ENCODE measurements at regions not wholly inside any gene's neighbourhood (a gene's known extent, or its start where the extent isn't known, plus 50 kb on each side); places are given as distances from the start of the nearest gene placed in this dataset.

GRCh38 chr4:127149086-127149485 is 483.7 kb upstream of the INTU start:
- DNase-seq (ENCODE audit: low read depth), result no peak
- H3K4me3 ChIP-seq (ENCODE audit: control insufficient read depth, low read depth, low read length), result no peak overlapping the region
- no peak for TF ChIP-seq CTCF (conservative IDR thresholded peaks at IDR 0.05; ENCODE audit: control insufficient read depth, insufficient read depth, low read depth, low read length)

GRCh38 chr4:127151941-127152340 is 480.8 kb upstream of the INTU start:
- no peak for DNase-seq (ENCODE audit: low read depth)
- H3K4me3 ChIP-seq (ENCODE audit: control insufficient read depth, low read depth, low read length), result no peak overlapping the region
- TF ChIP-seq CTCF (conservative IDR thresholded peaks at IDR 0.05; ENCODE audit: control insufficient read depth, insufficient read depth, low read depth, low read length), result no peak

GRCh38 chr4:127155116-127155515 is 477.6 kb upstream of the INTU start:
- DNase-seq (ENCODE audit: low read depth), result peak; percentile 31
- no peak for TF ChIP-seq CTCF (conservative IDR thresholded peaks at IDR 0.05; ENCODE audit: control insufficient read depth, insufficient read depth, low read depth, low read length)
- H3K4me3 ChIP-seq (ENCODE audit: control insufficient read depth, low read depth, low read length), result no peak overlapping the region

GRCh38 chr4:127155555-127155954 is 477.2 kb upstream of the INTU start:
- H3K4me3 ChIP-seq (ENCODE audit: control insufficient read depth, low read depth, low read length), result no peak overlapping the region
- TF ChIP-seq CTCF (conservative IDR thresholded peaks at IDR 0.05; ENCODE audit: control insufficient read depth, insufficient read depth, low read depth, low read length), result no peak

GRCh38 chr4:127162741-127163140 is 470.0 kb upstream of the INTU start:
- TF ChIP-seq CTCF (conservative IDR thresholded peaks at IDR 0.05; ENCODE audit: control insufficient read depth, insufficient read depth, low read depth, low read length), result no peak
- H3K4me3 ChIP-seq (ENCODE audit: control insufficient read depth, low read depth, low read length), result no peak overlapping the region
- DNase-seq (ENCODE audit: low read depth), result peak; percentile 88

More at GRCh38 chr4:127155555-127155954, 477.2 kb upstream of the INTU start:
- no peak for DNase-seq (ENCODE audit: low read depth)

GRCh38 chr4:127165971-127166370 is 466.8 kb upstream of the INTU start:
- DNase-seq (ENCODE audit: low read depth), result peak; percentile 65
- TF ChIP-seq CTCF (conservative IDR thresholded peaks at IDR 0.05; ENCODE audit: control insufficient read depth, insufficient read depth, low read depth, low read length), result no peak
- no peak overlapping the region for H3K4me3 ChIP-seq (ENCODE audit: control insufficient read depth, low read depth, low read length)

- TF ChIP-seq CTCF (conservative IDR thresholded peaks at IDR 0.05; ENCODE audit: control insufficient read depth, insufficient read depth, low read depth, low read length), result no peak
- no peak for DNase-seq (ENCODE audit: low read depth)
- no peak overlapping the region for H3K4me3 ChIP-seq (ENCODE audit: control insufficient read depth, low read depth, low read length)
Measured at GRCh38 chr4:127174201-127174600, 458.6 kb upstream of the INTU start.
